Ovary (tissue), 3 donors: ENCODE measurements at regions not wholly inside any gene's neighbourhood (a gene's known extent, or its start where the extent isn't known, plus 50 kb on each side); places are given as distances from the start of the nearest gene placed in this dataset.

Experiments used
- CTCF ChIP-seq, 3 donors: fragments of 450-650 bp in 2 of 3; fragments of 200-600 bp in 1 of 3; IDR thresholded peaks; one replicate each; pipeline versions ENCODE4 v1.5.1 to v1.8.0; 2016 to 2022; ENCODE audit warnings: antibody characterized with exemption in 3 of 3, mild to moderate bottlenecking in 1 of 3
- POLR2A ChIP-seq: fragments of 450-650 bp; IDR thresholded peaks from one replicate; pipeline ENCODE4 v1.6.1; 2017; ENCODE audit warnings: antibody characterized with exemption, mild to moderate bottlenecking, moderate library complexity
- donor health status: DM: no; HTN: no; CAD: no.

GRCh38 chr1:175864625-175865024 is 121.2 kb upstream of the TNR start:
- no peak for TF ChIP-seq CTCF (IDR thresholded peaks at IDR 0.05)
- TF ChIP-seq POLR2A = no peak
